NCI-H2196 (cell line): ENCODE measurements at regions not wholly inside any gene's neighbourhood (a gene's known extent, or its start where the extent isn't known, plus 50 kb on each side); places are given as distances from the start of the nearest gene placed in this dataset.
A peak's percentile ranks its signal among the peaks of the same experiment; 100 is the strongest.

Source experiments
- DNase-seq: peaks from one replicate; lab custom pipeline; 2025; ENCODE audit not compliant: unreplicated experiment; lab: John Stamatoyannopoulos, UW

DNA sequence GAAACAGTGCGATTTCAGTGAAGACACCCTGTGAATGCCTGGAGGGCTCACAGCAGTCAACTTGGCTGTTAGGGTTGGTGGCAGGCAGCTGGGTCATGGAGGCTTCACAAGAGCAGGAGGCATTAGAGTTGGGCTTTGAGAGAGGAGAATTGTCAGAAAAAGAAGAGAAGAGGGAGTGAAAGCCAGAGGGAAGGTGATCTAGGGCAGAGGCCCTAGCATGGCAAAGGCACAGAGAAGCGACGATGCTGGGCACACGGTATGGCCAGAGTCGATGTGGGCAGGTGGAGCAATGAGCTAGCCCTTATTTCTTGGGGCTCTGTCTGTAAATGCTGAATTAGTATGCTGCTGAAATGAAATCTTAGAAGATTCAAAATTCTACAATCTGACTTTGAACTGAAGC is 52.6 kb upstream of the OLFM4 start:
- no peak for DNase-seq

DNA sequence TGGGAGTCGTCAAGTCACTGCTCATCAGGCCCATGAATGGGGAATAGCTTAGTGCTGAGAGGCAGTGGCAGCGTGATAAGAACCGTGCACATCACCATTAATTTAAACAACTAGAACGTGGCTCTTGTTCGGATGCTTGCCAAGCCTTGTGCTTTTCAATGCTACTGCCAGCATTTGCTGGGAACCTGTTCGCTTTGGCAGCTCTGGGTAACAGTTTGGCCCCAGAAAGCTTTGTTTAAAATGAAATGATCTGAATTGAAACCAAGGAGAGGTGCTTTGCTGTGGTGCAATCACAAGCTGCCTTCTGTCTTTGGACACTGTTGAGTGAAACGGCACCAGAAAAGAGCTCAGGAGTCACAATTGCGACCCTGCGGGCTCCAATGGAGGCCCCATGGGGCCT is 53.5 kb upstream of the OLFM4 start:
- no peak for DNase-seq

DNA sequence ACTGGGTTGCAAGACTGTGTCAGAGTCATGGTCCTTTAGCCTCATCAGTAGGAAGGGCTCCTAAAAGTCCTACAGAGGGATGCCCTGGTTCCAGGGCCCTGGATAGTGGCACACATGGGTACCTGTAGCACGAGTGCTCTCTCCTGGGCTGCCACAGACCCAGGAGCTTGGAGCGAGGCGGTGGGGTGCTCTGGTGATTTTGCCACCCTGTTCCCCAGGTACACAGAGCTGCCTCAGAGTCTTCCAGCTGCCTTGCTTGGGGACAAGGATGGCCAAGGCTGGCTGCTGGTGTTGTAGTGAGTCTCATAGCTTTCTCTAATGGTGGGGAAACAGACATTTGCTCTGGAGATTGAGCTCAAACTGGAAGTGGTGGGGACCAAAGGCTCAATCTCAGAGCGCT is 53.9 kb upstream of the OLFM4 start:
- DNase-seq, result no peak

DNA sequence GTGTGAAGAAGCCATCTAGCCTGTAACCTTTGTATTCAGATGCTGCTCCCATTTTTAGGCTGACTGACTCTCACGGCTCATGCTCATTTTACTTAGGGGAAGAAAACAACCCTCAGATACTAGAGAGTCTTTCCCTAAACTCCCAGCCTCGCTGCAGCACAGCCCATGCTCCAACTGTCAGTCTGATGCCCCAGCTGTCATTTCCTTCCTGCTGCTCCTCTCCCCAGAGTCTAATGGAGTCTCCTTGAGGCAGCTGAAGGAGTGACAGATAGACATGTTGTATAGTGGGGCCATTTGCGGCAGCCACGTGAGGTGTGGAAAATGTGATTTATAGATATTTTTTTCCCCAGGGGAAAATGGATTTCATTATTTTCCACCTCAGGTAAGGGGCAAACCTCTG is 59.2 kb upstream of the OLFM4 start:
- no peak for DNase-seq

DNA sequence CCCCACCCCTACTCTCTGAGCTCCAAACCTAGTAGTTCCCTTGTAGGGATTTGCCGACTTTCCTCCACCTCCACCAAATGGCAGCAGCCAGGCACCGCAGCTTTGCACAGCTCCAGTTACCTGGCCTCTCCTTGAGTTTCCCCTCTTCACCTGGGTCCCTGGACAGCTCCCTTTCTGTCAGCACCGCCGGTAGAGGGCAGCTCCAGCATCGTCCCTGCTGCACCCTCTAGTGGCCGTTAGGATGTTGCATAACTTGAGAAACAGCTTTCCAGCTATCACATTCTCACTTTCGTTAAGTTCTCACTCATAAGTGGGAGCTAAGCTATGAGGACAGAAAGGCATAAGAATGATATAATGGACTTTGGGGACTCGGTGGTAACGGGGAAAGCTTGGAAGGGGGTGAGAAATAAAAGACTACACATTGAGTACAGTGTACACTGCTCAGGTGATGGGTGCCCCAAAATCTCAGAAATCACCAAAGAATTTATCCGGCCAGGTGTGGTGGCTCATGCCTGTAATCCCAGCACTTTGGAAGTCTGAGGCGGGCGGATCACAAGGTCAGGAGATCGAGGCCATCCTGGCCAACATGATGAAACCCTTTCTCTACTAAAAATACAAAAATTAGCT is 60.4 kb upstream of the OLFM4 start:
- peak; percentile 74 for DNase-seq

DNA sequence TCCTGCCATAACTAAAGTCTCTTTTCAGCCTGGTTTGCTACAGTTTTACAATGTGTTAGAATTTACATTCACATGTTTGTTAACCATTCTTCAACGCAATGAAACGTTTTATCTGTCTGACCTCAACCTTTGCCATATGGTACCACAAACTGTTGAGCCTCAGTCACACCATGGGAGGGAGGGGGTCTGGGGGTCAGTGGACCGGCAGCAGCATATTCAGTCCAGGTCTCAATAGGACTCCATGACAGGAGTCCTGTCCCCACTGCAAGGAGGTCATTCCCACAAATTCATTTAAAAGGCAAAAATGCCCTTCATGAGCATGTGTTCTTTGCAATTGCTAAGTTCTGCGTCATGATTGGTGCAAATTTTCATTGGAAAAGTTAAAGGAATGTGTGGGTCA is 66.6 kb upstream of the OLFM4 start:
- no peak for DNase-seq

DNA sequence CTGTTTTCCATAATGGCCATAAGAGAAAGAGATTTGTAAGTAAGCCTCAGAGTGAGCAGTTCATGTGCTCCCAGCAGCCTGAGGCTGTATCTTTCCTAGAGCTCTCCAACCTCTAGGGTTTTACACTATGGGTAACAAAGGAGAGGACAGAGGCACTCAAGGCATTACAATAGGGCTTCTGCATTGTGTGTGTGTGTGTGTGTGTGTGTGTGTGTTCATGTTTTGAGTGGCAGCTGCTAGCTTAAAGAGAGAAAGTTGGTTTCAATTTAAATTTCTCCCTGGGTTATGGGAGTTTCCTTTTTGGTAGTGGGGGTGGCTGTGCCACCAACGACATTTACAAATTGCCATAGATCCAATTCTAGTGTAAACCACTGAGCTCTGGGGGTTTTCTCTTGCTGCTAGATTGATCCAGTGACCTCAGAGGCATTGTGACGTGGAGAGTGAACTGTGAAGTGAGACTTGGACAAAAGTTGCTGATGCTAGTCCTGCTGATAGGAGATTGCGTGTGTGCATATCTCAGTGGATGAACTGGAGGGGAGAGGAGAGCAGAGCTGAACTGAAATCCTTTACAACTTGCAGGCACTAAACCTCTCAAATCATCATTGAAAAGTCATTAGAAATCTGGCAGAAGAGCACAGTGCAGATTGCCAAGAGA is 67.2 kb upstream of the OLFM4 start:
- DNase-seq, result no peak

DNA sequence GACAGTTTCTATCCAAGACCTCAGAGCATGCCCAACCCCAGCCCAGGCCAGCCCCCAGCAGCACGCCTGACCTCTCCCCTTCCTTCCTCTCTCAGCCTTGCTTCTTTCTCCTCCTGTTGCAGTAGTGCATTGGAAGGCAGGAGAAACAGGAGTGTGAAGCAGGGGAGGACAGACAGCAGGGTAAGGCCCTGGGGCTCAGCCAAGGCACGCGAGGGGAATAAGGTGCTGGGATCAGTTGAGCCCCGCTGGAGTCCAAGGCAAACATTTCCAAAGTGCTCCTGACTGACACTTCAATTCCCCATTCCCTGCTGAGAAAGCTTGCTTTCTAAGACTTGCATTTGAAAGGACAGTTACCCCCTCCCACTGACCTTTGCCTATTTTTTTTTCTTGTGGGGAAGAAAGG is 73.1 kb upstream of the OLFM4 start:
- DNase-seq, result no peak

DNA sequence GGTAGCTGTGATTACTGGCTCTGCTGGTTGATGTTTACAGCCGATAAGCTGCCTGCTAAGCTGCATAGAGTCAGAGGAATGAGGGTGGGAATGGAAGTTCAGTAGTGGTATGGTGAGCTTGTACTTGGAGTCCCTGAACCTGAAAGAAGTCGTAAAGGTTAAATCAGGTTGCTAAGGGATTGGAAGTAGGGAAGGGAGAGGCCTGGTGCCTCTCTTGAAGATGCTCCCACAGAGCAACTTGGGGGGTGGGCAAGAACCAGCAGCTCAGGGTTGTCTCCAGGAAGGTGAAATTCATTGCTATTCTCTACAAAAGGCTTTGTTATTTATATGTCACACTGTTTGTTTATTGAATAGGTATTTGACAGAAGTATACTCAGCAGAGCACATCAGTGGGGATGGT is 73.8 kb upstream of the OLFM4 start:
- DNase-seq, result no peak

DNA sequence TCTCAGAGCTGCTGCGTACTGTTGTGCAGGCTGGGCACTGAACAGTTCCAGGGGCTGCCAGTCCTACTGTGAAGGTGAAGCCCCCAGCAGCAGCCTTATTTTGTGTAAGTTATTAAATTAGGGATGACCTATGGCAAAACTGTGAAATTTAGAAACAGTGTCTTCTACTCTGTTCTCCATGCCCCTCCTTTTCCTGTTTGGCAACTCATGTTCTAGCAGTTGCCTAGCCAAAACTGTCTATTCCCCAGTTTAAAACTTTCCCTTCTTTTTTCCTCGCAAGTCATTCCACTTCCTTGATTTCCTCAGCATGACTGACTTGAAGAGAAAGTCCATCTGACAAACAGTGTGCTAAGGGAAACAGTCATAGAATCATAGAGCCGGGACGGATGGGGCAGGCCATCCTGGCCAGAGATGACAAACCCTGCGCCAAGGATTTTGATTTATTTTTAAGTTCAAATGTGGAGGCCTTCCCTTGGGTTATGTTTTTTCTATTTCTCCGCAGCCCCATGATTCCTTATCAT is 78.1 kb upstream of the OLFM4 start:
- DNase-seq, result no peak

DNA sequence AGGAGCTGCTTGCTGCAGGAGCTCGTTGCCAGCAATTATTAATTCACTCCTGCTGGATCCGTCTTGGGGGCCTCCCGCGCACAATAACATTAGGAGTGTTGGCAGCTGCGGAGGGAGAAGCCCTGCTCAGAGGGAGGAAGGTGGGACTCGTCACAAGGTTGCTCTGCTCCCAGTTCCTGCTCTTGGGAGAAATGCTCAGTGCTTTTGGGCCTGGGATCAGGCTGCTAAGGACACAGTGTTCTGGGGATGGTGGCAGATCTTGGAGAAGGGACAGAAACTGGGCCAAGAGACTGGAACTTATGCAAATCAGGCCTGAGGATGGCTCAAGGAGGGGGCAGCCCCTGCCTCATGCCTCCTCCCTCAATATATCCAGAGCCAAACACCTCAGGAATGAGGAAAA is 78.9 kb upstream of the OLFM4 start:
- no peak for DNase-seq

DNA sequence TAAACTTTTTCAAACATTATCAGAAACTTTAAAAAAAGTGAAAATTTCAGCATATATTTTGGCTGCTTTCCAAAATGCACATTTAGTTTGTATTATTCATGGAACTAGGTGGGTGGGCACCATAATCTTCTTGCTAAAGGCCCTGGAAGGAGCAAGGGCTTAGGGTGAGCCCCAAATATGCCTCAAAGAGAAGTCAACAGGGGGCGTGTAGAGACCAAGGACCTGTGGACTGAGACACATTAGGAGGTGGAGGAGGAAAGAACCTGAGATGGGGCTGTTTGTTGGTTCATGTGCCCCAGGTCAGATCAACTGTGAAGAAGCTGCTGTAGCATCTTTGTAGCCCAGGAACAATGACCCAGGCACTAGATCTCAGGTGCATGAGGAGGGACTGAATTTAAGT is 79.6 kb upstream of the OLFM4 start:
- DNase-seq, result no peak

DNA sequence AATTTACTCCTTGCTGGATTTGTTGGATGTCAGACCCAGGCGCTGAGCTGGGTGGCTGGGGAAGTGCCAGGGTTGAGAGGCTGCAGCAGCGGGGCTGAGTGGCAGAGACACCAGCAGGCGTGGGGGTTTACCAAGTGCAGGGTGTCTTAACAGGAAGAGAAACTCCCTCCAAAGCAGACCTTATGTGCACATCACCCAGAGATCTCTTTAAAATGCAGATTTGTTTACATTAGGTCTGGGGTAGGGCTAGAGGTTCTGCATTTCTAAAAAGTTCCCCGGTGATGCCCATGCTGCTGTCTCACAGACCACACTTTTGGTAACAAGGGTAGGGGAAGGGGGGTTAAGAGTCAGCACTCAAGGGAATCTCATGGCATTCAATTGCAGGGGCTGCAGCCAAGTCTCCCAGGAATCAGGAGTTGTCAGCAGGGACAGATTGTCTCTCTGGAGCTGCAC is 80.7 kb upstream of the OLFM4 start:
- no peak for DNase-seq

DNA sequence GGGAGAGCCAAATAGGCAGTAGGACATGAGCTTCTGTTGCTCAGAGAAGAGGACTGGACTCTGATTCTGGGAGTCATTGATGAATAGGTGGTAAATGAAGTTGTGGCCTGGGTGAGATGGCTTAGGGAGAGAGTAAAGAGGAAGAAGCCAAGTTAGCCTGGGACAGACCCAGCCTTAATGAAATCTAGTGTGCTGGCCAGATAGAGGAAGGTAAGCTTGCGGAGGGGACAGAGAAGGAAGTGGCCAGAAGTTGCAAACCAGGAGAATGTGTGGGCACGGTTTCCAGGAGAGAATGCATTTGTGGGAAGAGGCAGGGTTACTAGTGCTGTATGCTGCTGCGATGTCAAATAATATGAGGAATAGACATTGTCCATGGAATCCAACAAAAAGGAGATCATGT is 83.3 kb upstream of the OLFM4 start:
- no peak for DNase-seq

DNA sequence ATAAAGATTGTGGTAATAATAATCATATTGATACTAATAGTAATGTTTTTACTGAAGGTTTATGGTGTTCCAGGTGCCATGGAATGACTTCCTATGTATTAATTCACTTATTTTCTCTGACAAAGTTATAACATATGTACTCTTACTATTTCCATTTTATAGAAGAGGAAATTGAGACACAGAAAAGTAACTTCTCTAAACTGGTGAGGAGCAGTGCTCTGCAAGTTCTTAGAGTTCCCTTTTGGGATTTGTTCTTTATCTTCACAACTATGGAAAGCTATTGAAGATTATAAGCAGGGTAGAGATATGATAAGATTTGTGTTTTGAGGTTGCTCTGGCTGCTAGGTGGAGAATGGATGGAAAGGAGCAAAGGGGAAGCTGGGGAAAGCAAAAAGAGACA is 83.9 kb upstream of the OLFM4 start:
- no peak for DNase-seq

DNA sequence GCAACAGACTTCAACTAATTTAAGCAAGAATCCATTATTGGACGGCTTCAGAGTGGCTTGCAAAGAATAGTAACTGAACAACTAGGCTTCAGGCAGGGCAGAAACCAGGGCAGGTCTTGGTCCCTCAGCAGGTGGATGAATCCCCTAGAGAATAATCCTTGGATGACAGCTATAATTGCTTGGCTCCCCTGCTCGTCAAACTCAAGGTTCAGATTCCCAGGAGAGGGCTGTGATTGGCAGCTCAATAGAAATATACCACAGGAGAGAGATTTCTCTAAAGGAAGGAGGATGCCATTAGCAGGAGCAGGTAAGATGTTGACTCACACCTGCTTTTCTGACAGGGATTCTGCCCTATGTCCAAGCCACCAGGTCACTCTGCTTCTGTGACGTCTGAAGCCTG is 89.6 kb upstream of the PCDH8 start:
- DNase-seq, result no peak

DNA sequence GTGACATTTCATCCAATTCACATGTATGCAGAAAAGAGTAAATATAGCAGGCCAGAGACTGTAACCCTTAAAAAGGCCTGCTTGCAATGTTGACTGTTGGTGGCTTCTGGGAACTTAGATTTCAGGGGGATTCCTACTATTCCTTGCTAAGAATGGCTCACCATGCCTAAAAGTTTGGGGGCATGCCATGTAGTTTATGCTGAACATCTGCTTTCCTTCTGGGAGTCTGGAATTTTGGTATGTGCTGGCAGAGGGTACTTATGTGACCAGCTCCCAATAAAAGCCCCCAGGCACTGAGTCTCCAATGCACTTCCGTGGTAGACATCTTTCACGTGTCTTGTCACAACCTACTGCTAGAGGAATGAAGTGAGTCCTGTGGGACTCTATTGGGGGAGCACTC is 88.4 kb upstream of the PCDH8 start:
- no peak for DNase-seq

DNA sequence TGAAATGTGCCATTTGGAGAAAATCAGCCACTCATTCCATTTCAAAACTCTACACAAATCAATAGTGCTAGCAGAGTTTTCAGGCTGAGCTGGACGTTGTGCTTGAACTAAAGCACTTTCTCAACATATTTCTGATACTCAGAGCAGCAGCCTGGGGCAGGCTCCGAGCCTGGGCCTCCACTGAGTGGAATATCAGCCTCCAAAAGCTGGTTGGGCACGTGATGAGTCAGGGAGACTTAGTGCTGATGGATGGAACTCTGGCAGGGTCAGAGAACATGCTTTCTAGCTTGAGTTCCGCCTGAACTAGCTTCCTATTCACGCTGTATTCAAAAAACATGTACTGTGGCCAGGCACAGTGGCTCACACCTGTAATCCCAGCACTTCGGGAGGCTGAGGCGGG is 85.8 kb upstream of the PCDH8 start:
- no peak for DNase-seq

DNA sequence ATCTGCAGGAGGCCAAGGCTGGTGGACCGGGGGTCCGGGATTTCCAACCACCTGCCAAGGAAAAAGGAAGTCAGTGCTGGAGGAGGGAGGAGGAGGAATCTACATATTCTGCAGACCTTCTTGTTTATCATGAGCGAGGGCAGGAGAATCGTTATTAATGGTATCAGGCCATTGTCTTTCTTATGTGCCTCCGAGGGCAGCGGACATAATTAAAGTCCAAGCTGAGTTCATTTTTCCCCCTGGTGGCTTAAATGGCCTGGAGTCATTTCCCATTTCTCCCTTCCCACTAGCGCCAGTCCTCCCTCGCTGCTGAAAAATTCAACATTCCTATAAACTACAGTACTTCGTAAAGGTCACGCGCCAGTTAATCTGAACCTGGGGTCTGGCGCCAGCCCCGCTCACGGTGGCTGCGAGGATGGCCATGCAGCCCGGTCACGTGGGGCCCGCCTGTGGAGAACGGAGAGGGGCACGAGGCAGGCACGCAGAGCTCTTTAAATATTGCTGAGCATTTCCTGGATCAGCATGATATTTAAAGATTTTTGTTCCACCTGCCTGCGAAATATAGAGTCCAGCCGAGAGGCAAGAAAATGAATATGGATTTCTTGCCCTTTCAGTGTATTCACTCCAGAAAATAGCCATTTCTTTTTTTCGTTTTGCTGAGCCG is 85.2 kb upstream of the PCDH8 start:
- no peak for DNase-seq

DNA sequence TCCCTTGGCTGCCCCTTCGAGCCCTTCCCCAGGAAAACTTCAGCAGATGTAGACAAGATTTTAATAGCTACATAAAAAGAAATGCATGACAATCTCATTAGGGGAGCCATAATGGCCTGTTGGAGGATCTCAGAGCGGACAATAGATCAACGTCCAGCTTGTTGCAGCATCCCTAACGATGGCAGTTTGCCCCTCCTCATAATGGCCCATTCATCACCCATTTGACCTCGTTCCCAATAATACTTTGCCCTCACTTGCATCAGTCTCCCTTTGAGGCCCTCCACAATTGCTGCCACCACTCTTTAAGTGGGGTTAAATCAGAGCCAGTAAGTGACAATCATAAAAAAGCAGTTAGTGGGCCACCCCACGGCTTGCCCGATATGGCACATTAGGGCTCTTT is 84.7 kb upstream of the PCDH8 start:
- DNase-seq, result no peak

DNA sequence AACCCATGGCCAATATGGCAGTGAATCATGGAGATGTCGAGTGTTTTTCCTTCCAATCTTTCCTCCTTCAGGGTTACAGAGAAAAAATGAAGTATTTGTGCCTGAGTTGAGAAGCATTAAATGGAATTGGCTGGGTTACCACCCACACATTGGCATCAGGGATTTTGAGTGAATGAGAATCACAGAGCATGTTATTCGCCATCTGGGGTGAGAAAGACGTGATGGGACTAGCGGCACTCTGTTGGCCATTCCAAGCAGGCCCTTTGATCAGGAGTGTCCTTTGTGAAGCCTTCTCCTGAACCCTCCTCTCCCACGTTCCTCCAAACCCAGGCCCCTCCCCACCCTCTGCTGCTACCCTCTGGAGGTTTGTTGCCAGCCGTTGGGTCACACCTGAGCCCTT is 84.2 kb upstream of the PCDH8 start:
- DNase-seq, result no peak
